Progenitor cell of endocrine pancreas (in vitro differentiated cells): ENCODE measurements at regions not wholly inside any gene's neighbourhood (a gene's known extent, or its start where the extent isn't known, plus 50 kb on each side); places are given as distances from the start of the nearest gene placed in this dataset.
A peak's percentile ranks its signal among the peaks of the same experiment; 100 is the strongest.
"Not testable (repeated sequence)": the region's sequence is repeated elsewhere in the genome, so short reads cannot be mapped to it uniquely, and the experiment has no call there.

ENCODE experiments used
- DNase-seq: peaks from one replicate; pipeline ENCODE4 v3.0.0; 2021; ENCODE audit warnings: low spot score; ENCODE audit not compliant: unreplicated experiment
- H3K27ac Mint-ChIP-seq: 2 replicates; pipeline ENCODE4 v1.8.0; 2021; ENCODE audit warnings: mild to moderate bottlenecking, moderate library complexity, mixed read lengths
- H3K27me3 Mint-ChIP-seq: 2 replicates; pipeline ENCODE4 v1.8.0; 2021; ENCODE audit warnings: mixed read lengths
- H3K36me3 Mint-ChIP-seq: 2 replicates; pipeline ENCODE4 v1.8.0; 2022; ENCODE audit warnings: mixed read lengths; ENCODE audit not compliant: insufficient read depth
- H3K4me1 Mint-ChIP-seq: 2 replicates; pipeline ENCODE4 v1.8.0; 2021; ENCODE audit warnings: low read depth, mixed read lengths
- H3K4me3 Mint-ChIP-seq: 2 replicates; pipeline ENCODE4 v1.8.0; 2021; ENCODE audit warnings: low read depth, mild to moderate bottlenecking, moderate library complexity, mixed read lengths
- H3K9me3 Mint-ChIP-seq: 2 replicates; pipeline ENCODE4 v1.8.0; 2021; ENCODE audit warnings: low read depth, mixed read lengths
- TF ChIP-seq, protein P1 (sequence below): fragments of 200-600 bp; sonication (generic); IDR thresholded peaks from one replicate; pipeline ENCODE4 v1.5.0; 2021; ENCODE audit warnings: antibody characterized with exemption, mild to moderate bottlenecking; ENCODE audit not compliant: unreplicated experiment

DNA sequence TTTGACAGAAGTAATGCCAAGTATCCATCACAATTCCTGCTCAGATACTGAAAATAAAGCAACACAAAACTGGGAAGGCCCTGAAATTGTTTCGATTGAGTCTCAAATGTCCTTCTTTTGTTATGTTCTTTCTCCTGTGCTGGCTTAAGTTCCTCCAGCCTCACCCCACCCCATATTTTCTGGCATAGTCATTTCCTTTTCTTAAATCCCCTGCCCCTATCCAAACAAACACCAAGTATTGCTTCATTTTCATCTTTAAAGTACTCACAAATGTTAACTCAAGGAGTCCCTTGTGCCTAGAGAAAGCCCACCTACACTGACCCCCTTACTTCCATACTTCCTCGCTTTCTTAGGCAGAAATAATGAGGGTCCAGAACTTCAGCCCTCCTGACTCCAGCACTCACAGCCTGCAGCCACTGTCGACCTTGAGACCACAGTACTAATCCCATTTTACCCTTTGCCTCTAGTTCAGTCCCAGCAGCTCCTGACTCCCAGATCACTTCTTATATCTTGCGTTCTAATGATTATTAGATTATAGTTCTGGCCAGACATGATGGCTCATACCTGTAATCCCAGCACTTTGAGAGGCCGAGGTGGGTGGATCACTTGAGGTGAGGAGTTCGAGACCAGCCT is 73.2 kb upstream of the ST8SIA6 start:
- Mint-ChIP-seq H3K36me3 (no peaks in the 10 kb centered on the region), H3K27me3 (no peaks in the 10 kb centered on the region), H3K27ac (no peak overlapping the region), H3K4me3 (no peak overlapping the region), H3K9me3 (peaks cover 9% of the 10 kb centered on the region), H3K4me1 (no peaks in the 10 kb centered on the region)
- DNase-seq, result no peak
- TF ChIP-seq, protein P1, sequence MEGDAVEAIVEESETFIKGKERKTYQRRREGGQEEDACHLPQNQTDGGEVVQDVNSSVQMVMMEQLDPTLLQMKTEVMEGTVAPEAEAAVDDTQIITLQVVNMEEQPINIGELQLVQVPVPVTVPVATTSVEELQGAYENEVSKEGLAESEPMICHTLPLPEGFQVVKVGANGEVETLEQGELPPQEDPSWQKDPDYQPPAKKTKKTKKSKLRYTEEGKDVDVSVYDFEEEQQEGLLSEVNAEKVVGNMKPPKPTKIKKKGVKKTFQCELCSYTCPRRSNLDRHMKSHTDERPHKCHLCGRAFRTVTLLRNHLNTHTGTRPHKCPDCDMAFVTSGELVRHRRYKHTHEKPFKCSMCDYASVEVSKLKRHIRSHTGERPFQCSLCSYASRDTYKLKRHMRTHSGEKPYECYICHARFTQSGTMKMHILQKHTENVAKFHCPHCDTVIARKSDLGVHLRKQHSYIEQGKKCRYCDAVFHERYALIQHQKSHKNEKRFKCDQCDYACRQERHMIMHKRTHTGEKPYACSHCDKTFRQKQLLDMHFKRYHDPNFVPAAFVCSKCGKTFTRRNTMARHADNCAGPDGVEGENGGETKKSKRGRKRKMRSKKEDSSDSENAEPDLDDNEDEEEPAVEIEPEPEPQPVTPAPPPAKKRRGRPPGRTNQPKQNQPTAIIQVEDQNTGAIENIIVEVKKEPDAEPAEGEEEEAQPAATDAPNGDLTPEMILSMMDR, result no peak

DNA sequence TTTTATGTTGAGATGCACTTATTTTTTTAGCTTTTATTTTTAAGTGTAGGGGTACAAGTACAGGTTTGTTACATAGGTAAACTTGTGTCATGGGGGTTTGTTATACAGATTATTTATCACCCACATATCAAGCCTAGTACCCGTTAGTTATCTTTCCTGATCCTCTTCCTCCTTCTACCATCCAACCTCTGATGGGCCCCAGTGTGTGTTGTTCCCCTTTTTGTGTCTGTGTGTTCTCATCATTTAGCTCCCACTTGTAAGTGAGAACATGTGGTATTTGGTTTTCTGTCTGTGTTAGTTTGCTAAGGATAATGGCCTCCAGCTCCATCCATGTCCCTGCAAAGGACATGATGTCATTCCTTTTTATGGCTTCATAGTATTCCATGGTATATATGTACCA is 72.2 kb upstream of the ST8SIA6 start:
- Mint-ChIP-seq H3K9me3 (peaks cover 10% of the 10 kb centered on the region), H3K27ac (peak overlapping the region; percentile 63)
- H3K4me1 Mint-ChIP-seq, H3K36me3 Mint-ChIP-seq, DNase-seq, H3K4me3 Mint-ChIP-seq, H3K27me3 Mint-ChIP-seq: not testable (repeated sequence)

DNA sequence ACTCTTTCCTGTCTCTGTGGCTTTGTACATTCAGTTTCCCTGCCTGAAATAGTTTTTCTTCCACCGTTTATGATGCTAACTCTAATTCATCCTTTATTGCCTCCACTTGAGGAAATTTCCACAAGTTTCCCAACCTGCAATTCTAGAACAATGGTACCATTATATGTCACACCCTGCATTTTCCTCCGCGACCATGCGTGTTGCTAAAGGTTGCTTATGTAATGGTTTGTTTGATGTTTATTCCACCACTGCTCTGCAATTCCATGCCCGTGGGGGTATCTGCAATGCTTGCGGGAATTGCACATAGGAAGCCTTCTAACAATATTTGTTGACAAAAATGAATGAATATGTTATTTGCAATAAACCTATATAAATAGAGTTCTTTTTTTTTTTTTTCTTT is 69.5 kb upstream of the ST8SIA6 start:
- Mint-ChIP-seq H3K9me3 (peaks cover 10% of the 10 kb centered on the region), H3K4me3 (no peak overlapping the region), H3K36me3 (no peaks in the 10 kb centered on the region), H3K27me3 (no peaks in the 10 kb centered on the region), H3K27ac (no peak overlapping the region), H3K4me1 (no peaks in the 10 kb centered on the region)
- no peak for DNase-seq
- TF ChIP-seq, protein P1, result no peak

DNA sequence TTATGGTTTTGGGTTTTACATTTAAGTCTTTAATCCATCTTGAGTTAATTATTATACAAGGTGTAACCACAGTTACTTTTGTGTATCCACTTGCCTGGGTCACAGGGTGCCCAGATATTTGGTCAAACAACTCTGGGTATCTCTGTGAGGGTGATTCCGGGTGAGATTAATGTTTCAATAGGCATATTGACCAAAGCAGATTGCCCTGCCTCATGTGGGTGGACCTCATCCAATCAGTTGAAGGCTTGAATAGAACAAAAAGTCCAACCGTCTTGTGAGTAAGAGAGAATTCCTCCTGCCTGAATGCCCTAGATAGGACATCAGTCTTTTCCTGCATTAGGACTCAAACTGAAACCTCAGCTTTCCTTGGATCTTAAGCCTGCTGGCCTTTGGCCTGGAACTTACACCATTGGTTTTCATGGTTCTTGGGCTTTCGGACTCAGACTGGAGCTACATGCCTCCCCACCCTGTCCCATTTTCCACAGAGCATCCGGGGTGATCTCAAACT is 68.9 kb upstream of the ST8SIA6 start:
- Mint-ChIP-seq H3K36me3 (no peaks in the 10 kb centered on the region), H3K27me3 (no peaks in the 10 kb centered on the region), H3K27ac (no peak overlapping the region), H3K4me1 (no peaks in the 10 kb centered on the region), H3K4me3 (no peak overlapping the region), H3K9me3 (peaks cover 10% of the 10 kb centered on the region)
- TF ChIP-seq, protein P1, result no peak
- no peak for DNase-seq

DNA sequence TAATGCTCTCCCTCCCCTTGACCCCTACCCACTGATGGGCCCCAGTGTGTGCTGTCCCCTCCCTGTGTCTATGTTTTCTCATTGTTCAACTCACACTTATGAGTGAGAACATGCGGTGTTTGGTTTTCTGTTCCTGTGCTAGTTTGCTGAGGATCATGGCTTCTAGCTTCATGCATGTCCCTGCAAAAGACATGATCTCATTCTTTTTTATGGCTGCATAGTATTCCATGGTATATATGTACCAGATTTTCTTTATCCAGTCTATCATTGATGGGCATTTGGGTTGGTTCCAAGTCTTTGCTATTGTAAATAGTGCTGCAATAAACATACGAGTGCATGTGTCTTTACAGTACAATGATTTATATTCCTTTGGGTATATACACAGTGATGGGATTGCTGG is 67.9 kb upstream of the ST8SIA6 start:
- not testable (repeated sequence) for H3K27me3 Mint-ChIP-seq, H3K4me3 Mint-ChIP-seq, H3K27ac Mint-ChIP-seq, H3K4me1 Mint-ChIP-seq, DNase-seq, H3K36me3 Mint-ChIP-seq
- peaks cover 10% of the 10 kb centered on the region for H3K9me3 Mint-ChIP-seq

DNA sequence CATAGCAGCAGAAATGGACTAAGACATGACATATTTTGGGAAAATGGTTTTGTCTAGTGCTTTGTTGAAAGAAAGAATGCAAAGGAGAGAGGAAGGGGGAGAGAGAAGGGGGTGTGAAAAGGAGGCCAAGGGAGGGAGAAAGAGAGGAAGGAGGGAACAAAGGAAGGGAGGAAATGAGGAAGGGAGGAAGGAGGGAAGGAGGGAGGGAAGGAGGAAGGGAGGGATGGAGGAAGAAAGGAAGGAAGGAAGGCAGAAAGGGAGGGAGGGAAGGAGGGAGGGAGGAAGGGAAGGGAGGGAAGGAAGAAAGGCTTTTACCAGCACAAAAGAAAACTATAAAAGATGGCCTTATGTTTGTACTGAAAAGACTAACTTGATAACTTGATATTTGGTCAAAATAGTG is 65.1 kb upstream of the ST8SIA6 start:
- Mint-ChIP-seq H3K27ac (no peak overlapping the region), H3K36me3 (no peaks in the 10 kb centered on the region), H3K4me3 (no peak overlapping the region), H3K27me3 (peaks cover 2% of the 10 kb centered on the region), H3K4me1 (no peaks in the 10 kb centered on the region), H3K9me3 (peaks cover 7% of the 10 kb centered on the region)
- TF ChIP-seq, protein P1, result no peak
- no peak for DNase-seq
